GM21717 (cell line): ENCODE measurements at regions not wholly inside any gene's neighbourhood (a gene's known extent, or its start where the extent isn't known, plus 50 kb on each side); places are given as distances from the start of the nearest gene placed in this dataset.

Experiments
- ATAC-seq: cut with Tn5 transposase; IDR thresholded peaks from one replicate; pipeline ENCODE4 v1.9.1; 2021; ENCODE audit warnings: mild to moderate bottlenecking, moderate library complexity; ENCODE audit not compliant: unreplicated experiment

GRCh38 chr2:161570424-161571050 lies 53.7 kb upstream of the SLC4A10 start:
- ATAC-seq, result no peak

- no peak for ATAC-seq
Observed at GRCh38 chr2:161571051-161571429, 53.2 kb upstream of the SLC4A10 start.
